NCI-H526 treated with DMSO at 0.1 percent for 48 hours (cell line): ENCODE measurements at regions not wholly inside any gene's neighbourhood (a gene's known extent, or its start where the extent isn't known, plus 50 kb on each side); places are given as distances from the start of the nearest gene placed in this dataset.

Experiments used
- DNase-seq: peaks from one replicate; lab custom pipeline; 2025; lab: John Stamatoyannopoulos, UW

- DNase-seq: no peak
These were observed 354.7 kb upstream of the FIGN start for GRCh38 chr2:164090533-164090932.

GRCh38 chr2:164084066-164084465 lies 348.3 kb upstream of the FIGN start:
- no peak for DNase-seq

DNA sequence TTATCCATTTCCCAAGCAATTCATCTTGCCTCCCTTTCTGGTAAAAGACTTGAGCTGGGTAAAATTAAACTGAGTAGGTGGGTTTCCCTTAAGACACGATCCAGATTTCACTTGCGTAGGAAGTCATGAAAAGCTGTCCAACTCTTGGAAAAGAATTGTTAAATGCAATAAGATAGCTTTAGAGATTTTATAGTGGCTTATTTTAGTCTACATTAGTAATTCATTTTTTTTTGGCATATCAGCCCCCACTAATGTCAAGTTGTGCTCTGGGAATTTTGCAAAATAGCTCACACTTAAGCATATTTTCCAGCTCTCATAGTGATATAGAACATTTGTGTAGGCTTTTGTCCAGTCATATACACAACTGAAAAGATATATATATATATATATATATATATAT lies 344.7 kb upstream of the FIGN start:
- no peak for DNase-seq

DNA sequence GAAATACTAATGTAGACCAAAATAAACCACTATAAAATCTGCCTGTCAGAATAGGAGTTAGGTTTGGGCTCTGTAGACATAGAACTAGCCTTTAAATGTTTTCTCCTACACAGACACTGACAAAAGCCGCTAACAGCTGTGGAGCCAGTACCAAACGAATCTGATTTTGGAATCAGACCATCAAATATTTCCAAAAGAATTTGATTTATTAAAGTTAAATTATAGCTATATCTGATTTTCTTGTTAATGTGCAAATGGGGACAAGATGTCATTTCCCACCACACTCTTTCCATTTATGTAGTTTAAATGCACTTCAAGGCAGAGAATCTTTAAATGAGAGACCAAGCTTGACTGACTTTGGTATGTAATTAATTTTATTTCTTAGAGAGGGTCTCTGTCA lies 343.4 kb upstream of the FIGN start:
- DNase-seq: no peak

DNA sequence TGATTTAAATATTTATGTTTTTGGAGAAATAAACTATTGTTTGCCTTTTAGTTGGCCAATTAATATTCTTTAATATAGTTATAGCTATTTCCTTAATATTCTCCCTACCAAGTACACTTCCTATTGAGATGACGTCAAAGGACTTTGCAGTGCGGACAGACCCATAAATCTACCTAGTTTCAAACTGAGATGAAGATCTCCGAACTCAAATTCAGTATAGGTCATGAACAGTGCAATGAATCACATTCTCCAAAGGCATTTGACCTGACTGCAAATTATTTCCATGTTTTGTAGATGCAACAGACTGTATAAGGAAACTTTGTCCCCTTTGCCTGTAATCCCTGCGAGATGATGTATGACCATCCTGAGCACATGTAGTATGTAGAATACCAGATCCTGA lies 342.6 kb upstream of the FIGN start:
- no peak for DNase-seq

DNA sequence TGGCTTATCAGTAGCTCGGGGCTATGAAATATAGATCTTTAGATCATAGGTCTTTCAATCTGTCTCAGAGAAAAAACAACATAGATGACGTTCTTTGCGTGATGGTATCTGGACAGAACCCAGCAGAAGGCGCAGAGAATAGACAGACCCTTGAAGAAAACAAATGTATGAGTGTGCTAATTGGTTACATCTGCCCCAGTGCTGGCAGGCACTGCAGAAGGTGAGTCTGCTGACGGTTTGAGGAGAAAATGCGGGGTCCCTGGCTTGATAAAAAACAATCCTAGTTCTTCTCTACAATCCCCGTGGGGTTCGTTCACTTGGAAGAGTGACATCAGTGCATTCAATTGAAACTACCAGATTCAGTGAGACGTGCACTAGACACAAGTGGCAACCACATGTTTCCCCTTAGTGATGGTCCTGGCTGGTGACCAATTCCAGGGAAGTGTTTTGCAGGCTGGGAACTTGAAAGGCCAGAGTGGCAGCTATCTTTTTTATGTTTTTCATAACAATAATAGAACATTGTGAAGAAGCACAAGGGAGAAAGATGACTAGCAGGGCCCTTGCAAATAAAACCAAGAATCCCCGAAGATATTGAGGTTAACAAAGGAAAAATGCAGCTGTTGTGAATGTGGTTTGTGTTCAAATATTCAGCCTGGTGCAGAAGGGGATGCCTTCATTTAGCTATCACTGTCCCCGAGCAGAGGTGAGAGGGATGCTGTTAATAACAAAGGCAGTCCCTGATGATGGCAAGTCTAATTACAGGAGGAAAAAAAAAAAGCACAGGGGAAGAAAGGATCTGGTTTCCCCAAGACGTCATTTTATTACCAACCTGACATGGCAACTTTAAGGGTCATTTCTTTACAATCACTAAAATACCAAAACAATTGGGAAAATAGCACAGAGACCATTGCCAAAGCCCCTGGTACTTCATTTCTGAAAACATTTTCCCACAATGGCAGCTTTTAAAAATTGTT lies 337.6 kb upstream of the FIGN start:
- DNase-seq: no peak

DNA sequence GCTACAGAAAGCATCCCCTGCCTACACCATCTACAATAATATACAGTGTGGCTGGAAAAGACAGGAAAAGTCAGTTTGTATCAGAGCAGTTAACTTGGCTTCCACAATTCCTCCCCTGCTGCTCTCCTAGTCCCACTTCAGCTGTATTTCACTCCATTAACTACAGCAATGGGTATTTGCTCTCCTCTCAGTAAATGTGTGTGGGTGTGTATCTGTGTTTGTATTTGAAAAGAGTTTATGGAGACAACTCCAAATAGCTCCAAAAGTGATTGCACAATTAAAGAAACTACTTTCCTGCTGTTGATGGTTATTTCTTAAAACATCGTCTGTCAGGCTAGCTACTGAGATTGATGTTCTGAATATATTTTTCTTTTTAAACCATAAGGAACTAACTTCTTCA lies 333.7 kb upstream of the FIGN start:
- no peak for DNase-seq

DNA sequence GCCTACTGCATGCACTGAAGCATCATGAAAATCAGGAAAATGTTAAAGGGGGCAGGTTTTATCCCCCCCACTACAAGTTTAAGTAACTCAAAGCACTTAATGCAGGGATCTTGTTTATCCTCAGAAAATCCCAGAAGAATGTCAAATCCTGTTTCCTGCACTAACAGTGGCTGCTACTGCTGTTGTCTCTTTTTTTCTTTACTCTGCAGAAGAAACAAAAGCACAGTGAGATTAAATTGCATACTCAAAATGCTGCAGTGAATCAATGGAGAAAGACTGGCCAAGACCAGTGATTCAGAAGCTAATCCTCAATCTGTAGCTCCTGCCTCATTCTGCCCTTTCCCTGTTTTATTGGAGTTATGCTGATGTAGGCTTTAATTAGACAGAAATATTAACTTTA lies 332.3 kb upstream of the FIGN start:
- no peak for DNase-seq

DNA sequence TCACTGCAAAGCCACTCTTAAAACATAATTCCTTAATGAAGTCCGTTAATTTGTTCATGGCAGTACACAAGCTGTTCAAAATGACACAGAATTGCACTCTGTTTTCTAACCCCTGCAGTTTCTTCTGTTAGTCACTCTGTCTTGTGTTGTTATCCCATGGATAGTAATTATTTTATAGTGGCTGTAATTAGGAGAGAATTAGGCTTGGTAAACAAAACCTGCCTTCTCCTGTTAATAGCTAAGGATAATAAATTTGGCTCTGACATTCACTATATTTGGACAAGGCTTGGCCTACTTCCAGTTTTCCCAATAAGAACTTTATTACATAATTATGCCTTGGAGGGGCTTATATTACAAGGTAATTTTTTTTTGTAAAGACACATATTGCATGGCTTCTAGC lies 330.3 kb upstream of the FIGN start:
- DNase-seq: peak; percentile 16

DNA sequence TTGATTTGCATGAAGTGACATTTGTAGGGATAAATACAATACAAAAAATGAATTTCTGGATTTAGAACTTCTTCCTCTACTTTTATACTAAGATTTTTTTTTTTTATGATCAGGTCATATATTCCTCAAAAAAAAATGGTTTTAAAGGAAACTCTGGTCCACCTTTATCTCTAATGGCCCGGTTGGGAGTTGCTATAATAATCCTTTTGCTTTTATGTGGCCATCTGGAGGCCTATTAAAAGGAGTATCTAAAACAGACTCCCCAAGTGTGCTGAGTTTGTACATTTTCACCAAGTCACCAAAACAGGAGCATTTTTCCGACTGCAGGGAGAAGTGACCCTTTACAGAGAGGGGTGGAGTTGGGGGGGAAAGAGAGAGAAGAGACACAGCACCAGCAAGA lies 329.2 kb upstream of the FIGN start:
- no peak for DNase-seq

DNA sequence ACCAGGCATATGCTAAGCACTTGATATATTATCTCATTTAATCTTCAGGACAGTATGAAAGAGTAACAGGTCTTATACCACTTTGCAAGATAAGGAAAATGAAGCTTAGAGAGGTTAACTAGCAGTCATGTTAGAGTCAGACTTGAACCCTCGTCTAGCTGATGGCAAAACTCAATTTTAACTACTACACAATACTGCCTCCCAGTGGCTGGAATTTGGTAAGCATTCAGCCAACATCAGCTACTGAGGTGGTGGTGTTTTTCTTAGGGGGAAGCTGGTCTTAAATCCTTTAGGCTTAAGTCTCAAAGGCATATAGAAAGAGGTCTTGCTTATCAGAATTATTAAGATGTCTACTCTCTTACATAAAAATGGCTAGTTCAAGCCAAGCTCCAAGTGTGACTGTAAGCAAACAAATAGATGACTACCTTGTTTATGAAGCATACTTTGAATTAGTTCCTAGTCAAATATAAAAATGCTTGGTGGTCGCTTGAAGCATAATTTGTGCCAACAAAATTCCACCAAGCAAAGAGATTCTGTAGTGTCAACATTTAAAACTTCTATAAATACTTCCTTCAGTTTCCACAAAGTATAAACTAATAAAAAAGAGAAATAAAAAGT lies 325.4 kb upstream of the FIGN start:
- peak; percentile 14 for DNase-seq

DNA sequence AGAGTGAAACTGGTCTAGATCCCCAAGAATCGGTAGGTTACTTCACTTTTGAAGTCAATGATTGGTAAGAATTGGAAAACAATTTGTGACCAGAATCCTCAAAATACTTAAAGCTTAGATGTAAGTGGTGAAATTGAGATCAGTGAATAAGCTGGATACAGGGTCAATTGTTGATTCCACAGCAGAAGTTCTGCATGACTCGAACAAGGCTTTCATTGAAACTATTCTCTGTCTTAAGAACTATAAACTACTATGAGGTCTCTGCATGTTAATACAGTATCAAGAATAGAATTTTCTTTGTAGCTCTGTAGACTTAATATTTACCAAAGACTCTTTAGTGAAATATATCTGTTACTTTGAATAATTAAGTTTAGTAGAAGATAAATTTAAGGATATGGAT lies 324.2 kb upstream of the FIGN start:
- DNase-seq: no peak

GRCh38 chr2:164055623-164056022 lies 319.8 kb upstream of the FIGN start:
- no peak for DNase-seq

DNA sequence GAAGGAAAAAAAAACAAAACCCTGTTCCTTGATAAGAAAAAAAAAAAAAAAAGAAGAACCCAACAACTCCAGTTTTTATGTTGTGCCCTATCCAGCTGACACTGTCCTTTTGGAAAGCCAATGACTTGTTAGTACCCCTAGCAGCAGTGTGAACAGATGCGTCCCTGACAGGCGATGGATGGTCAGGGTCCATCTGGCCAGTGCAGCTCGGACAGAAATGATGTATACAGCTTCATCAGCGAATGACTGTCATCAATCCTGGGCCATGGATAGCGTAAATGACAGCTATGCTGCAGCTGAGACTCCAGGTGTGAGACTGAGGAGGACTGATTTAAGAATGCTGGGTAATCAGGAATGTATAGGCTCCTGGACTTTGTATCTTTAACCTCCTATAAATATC lies 318.8 kb upstream of the FIGN start:
- no peak for DNase-seq

- DNase-seq: no peak
These were observed 317.2 kb upstream of the FIGN start for GRCh38 chr2:164053021-164053420.

DNA sequence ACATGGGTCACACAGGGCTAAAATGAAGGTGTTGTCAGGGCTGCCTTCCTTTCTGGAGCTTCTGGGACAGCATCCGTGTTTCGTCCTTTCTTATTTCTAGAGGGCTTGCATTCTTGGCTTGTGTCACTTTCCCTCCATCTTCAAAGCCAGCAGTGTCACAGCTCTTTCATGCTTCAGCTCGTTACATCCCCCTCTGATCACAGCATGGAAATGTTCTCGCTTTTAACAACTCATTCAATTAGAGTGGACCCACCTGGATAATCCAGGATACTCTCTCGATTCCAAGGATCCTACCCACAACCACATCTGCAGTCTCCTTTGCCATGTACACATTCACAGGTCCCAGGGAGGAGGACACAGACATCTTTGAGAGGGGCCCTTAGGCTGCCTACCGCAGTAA lies 316.2 kb upstream of the FIGN start:
- DNase-seq: no peak

- no peak for DNase-seq
These were observed 312.9 kb upstream of the FIGN start for GRCh38 chr2:164048729-164049128.

GRCh38 chr2:164046040-164046439 lies 310.2 kb upstream of the FIGN start:
- no peak for DNase-seq

DNA sequence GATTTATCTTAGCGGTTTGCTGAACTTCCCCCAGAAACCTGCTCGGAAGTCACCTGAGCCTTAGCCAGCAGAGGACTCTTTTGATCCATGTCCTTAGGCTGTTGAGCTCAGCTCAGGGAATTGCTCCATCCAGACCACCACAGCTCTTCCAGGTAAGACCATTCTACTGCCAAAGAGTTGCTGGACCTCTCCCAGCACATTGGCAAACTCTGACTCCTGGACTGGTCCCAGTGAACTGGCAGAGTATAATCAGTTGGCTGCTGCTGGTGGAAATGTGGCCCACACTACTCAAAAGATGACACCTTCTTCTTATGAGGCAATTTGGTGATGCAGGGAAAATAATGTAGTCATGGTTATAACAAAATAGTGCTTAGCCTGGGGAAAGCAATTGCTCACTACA lies 308.8 kb upstream of the FIGN start:
- DNase-seq: no peak

- DNase-seq: no peak
These were observed 303.5 kb upstream of the FIGN start for GRCh38 chr2:164039270-164039669.

- DNase-seq: no peak
These were observed 297.2 kb upstream of the FIGN start for GRCh38 chr2:164032995-164033394.

DNA sequence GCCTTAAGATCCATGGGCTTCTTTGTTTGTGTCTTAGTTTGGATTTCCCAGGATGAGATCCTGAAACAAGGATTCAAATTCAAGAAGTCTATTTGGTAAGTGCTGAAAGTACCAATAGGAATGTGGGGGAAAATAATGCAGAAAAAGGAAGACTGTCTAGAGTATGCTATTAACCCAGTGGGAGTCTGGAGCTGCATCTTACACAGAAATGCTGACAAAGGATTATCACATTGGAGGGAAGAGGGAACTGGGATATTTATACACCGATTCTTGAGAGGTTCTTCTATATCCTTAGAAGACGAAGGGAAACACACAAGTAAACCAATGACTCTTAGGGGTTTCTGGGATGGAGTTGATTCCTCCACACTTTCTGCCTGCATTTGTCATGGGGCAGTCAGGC lies 294.8 kb upstream of the FIGN start:
- DNase-seq: no peak

- DNase-seq: no peak
These were observed 293.2 kb upstream of the FIGN start for GRCh38 chr2:164028814-164029534.
